ENCODE measurements at regions not wholly inside any gene's neighbourhood (a gene's known extent, or its start where the extent isn't known, plus 50 kb on each side); places are given as distances from the start of the nearest gene placed in this dataset.

DNA sequence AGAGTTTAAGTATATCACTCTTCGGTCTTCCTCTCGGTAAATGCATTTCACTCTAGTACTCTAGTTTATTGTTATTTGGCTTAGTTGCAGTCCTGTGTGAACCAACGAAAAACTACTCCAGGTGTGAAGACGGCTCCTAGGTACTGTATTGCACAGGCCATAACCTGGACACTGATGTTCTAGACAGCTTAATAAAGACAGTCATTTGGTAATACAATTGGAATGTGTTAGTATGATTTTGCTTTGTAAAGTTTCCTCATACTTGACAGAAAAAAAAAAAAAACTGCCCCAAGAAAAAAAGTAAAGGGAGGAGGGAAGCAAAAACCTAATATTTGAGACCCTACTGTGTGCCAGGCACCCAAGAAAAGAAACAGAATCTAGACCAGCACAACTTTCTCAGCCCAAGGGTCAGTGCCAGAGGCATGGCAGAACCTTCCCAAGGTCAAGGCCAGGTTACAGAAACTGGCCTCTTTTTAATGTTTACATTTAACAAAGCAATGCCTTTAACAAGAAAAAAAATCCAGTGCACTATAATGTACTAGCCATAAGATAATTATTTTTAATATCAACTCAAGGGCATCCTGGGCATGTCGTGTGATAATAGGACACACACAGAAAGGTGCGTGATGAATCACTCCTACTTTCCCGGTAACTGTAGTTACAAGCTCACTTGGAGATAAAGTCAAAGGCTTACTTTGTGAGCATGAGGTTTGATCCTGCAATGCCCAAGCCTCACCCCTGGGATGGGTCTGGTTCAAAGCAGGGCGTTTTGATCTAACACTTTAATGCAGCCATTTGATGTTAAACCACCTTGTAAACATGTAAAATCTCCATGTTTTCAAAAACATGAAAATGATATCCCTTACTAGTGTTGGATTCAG lies 110.6 kb downstream of the BMP4 start:
- no peak for TF ChIP-seq FOXM1 (IDR thresholded peaks at IDR 0.05; ENCODE audit: borderline replicate concordance)
- TF ChIP-seq, protein P1, sequence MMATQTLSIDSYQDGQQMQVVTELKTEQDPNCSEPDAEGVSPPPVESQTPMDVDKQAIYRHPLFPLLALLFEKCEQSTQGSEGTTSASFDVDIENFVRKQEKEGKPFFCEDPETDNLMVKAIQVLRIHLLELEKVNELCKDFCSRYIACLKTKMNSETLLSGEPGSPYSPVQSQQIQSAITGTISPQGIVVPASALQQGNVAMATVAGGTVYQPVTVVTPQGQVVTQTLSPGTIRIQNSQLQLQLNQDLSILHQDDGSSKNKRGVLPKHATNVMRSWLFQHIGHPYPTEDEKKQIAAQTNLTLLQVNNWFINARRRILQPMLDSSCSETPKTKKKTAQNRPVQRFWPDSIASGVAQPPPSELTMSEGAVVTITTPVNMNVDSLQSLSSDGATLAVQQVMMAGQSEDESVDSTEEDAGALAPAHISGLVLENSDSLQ (IDR thresholded peaks at IDR 0.05): no peak
- no peak for TF ChIP-seq SP1 (IDR thresholded peaks at IDR 0.05)
- TF ChIP-seq NFRKB (IDR thresholded peaks at IDR 0.05): no peak
- TF ChIP-seq HDGF (IDR thresholded peaks at IDR 0.05; ENCODE audit: borderline replicate concordance): no peak
- no peak for TF ChIP-seq ELF4 (IDR thresholded peaks at IDR 0.05)
- no peak for TF ChIP-seq ZNF384 (IDR thresholded peaks at IDR 0.05)
- TF ChIP-seq TARDBP (IDR thresholded peaks at IDR 0.05): no peak
- TF ChIP-seq BHLHE40 (IDR thresholded peaks at IDR 0.05; ENCODE audit: borderline replicate concordance): no peak
- TF ChIP-seq L3MBTL2 (conservative IDR thresholded peaks at IDR 0.05): no peak

Measured in HEK293T (cell line).